ENCODE measurements at regions not wholly inside any gene's neighbourhood (a gene's known extent, or its start where the extent isn't known, plus 50 kb on each side); places are given as distances from the start of the nearest gene placed in this dataset.

- no peaks in the 10 kb centered on the region for H3K9me3 ChIP-seq (replicated peaks; ENCODE audit: control insufficient read depth, low read depth, low read length)
- peaks cover 15% of the 10 kb centered on the region for H3K4me1 ChIP-seq (ENCODE audit: control insufficient read depth, insufficient read depth, low read length)
- peak; percentile 76 for DNase-seq
- H3K27ac ChIP-seq (ENCODE audit: low read length), result peak overlapping the region; percentile 92
- no peak overlapping the region for H3K4me3 ChIP-seq (ENCODE audit: low read length)
- no CpG with 5 or more reads among the region's 1 CpG for WGBS (ENCODE audit: insufficient coverage)
- no peaks in the 10 kb centered on the region for H3K36me3 ChIP-seq (ENCODE audit: control insufficient read depth, insufficient read depth, low read length)
- H3K27me3 ChIP-seq (ENCODE audit: control insufficient read depth, insufficient read depth, low read length), result no peaks in the 10 kb centered on the region
These were observed 67.7 kb downstream of the PLEKHG1 start for GRCh38 chr6:150667359-150667758.

GRCh38 chr6:150667977-150668716, 68.5 kb downstream of the PLEKHG1 start:
- H3K27ac ChIP-seq (ENCODE audit: low read length), result peak overlapping the region; percentile 92
- 10% methylated on average over 4 of the region's 8 CpGs for WGBS (ENCODE audit: insufficient coverage)
- H3K4me3 ChIP-seq (ENCODE audit: low read length), result no peak overlapping the region
- H3K4me1 ChIP-seq (ENCODE audit: control insufficient read depth, insufficient read depth, low read length), result peaks cover 15% of the 10 kb centered on the region
- H3K36me3 ChIP-seq (ENCODE audit: control insufficient read depth, insufficient read depth, low read length), result no peaks in the 10 kb centered on the region
- no peaks in the 10 kb centered on the region for H3K27me3 ChIP-seq (ENCODE audit: control insufficient read depth, insufficient read depth, low read length)
- no peaks in the 10 kb centered on the region for H3K9me3 ChIP-seq (replicated peaks; ENCODE audit: control insufficient read depth, low read depth, low read length)
- peak; percentile 96 for DNase-seq

GRCh38 chr6:150668900-150669302, 69.2 kb downstream of the PLEKHG1 start:
- Histone ChIP-seq H3K36me3 (ENCODE audit: control insufficient read depth, insufficient read depth, low read length) (no peaks in the 10 kb centered on the region), H3K27me3 (ENCODE audit: control insufficient read depth, insufficient read depth, low read length) (no peaks in the 10 kb centered on the region), H3K4me1 (ENCODE audit: control insufficient read depth, insufficient read depth, low read length) (peaks cover 15% of the 10 kb centered on the region), H3K9me3 (replicated peaks; ENCODE audit: control insufficient read depth, low read depth, low read length) (no peaks in the 10 kb centered on the region), H3K27ac (ENCODE audit: low read length) (peak overlapping the region; percentile 92), H3K4me3 (ENCODE audit: low read length) (no peak overlapping the region)
- WGBS (ENCODE audit: insufficient coverage), result no CpG with 5 or more reads among the region's 1 CpG
- DNase-seq, result peak; percentile 52

GRCh38 chr6:150670311-150670710, 70.6 kb downstream of the PLEKHG1 start:
- peaks cover 15% of the 10 kb centered on the region for H3K4me1 ChIP-seq (ENCODE audit: control insufficient read depth, insufficient read depth, low read length)
- H3K4me3 ChIP-seq (ENCODE audit: low read length), result no peak overlapping the region
- H3K36me3 ChIP-seq (ENCODE audit: control insufficient read depth, insufficient read depth, low read length), result no peaks in the 10 kb centered on the region
- 87% methylated on average over 7 of the region's 7 CpGs for WGBS (ENCODE audit: insufficient coverage)
- no peaks in the 10 kb centered on the region for H3K9me3 ChIP-seq (replicated peaks; ENCODE audit: control insufficient read depth, low read depth, low read length)
- no peaks in the 10 kb centered on the region for H3K27me3 ChIP-seq (ENCODE audit: control insufficient read depth, insufficient read depth, low read length)
- no peak for DNase-seq
- H3K27ac ChIP-seq (ENCODE audit: low read length), result no peak overlapping the region

- no peak overlapping the region for H3K27ac ChIP-seq (ENCODE audit: low read length)
- H3K9me3 ChIP-seq (replicated peaks; ENCODE audit: control insufficient read depth, low read depth, low read length), result no peaks in the 10 kb centered on the region
- H3K4me1 ChIP-seq (ENCODE audit: control insufficient read depth, insufficient read depth, low read length), result peaks cover 7% of the 10 kb centered on the region
- H3K4me3 ChIP-seq (ENCODE audit: low read length), result no peak overlapping the region
- no peaks in the 10 kb centered on the region for H3K27me3 ChIP-seq (ENCODE audit: control insufficient read depth, insufficient read depth, low read length)
- WGBS (ENCODE audit: insufficient coverage), result no CpG with 5 or more reads among the region's 2 CpGs
- DNase-seq, result no peak
- H3K36me3 ChIP-seq (ENCODE audit: control insufficient read depth, insufficient read depth, low read length), result peaks cover 3% of the 10 kb centered on the region
These were observed 73.1 kb downstream of the PLEKHG1 start for GRCh38 chr6:150672800-150673199.

GRCh38 chr6:150673720-150674346, 74.1 kb downstream of the PLEKHG1 start:
- Histone ChIP-seq H3K4me3 (ENCODE audit: low read length) (no peak overlapping the region), H3K9me3 (replicated peaks; ENCODE audit: control insufficient read depth, low read depth, low read length) (no peaks in the 10 kb centered on the region), H3K27me3 (ENCODE audit: control insufficient read depth, insufficient read depth, low read length) (no peaks in the 10 kb centered on the region), H3K27ac (ENCODE audit: low read length) (no peak overlapping the region), H3K4me1 (ENCODE audit: control insufficient read depth, insufficient read depth, low read length) (peaks cover 4% of the 10 kb centered on the region), H3K36me3 (ENCODE audit: control insufficient read depth, insufficient read depth, low read length) (peaks cover 3% of the 10 kb centered on the region)
- no CpG with 5 or more reads among the region's 9 CpGs for WGBS (ENCODE audit: insufficient coverage)
- DNase-seq, result no peak

GRCh38 chr6:150676344-150676743, 76.7 kb downstream of the PLEKHG1 start:
- Histone ChIP-seq H3K4me1 (ENCODE audit: control insufficient read depth, insufficient read depth, low read length) (no peaks in the 10 kb centered on the region), H3K27me3 (ENCODE audit: control insufficient read depth, insufficient read depth, low read length) (no peaks in the 10 kb centered on the region), H3K27ac (ENCODE audit: low read length) (no peak overlapping the region), H3K36me3 (ENCODE audit: control insufficient read depth, insufficient read depth, low read length) (peaks cover 3% of the 10 kb centered on the region), H3K9me3 (replicated peaks; ENCODE audit: control insufficient read depth, low read depth, low read length) (no peaks in the 10 kb centered on the region), H3K4me3 (ENCODE audit: low read length) (no peak overlapping the region)
- WGBS (ENCODE audit: insufficient coverage), result no CpG with 5 or more reads among the region's 4 CpGs
- no peak for DNase-seq

- Histone ChIP-seq H3K4me3 (ENCODE audit: low read length) (no peak overlapping the region), H3K9me3 (replicated peaks; ENCODE audit: control insufficient read depth, low read depth, low read length) (no peaks in the 10 kb centered on the region), H3K4me1 (ENCODE audit: control insufficient read depth, insufficient read depth, low read length) (peaks cover 3% of the 10 kb centered on the region), H3K27me3 (ENCODE audit: control insufficient read depth, insufficient read depth, low read length) (no peaks in the 10 kb centered on the region), H3K36me3 (ENCODE audit: control insufficient read depth, insufficient read depth, low read length) (peaks cover 3% of the 10 kb centered on the region), H3K27ac (ENCODE audit: low read length) (no peak overlapping the region)
- 70% methylated on average over 2 of the region's 2 CpGs for WGBS (ENCODE audit: insufficient coverage)
- DNase-seq, result no peak
These were observed 77.1 kb downstream of the PLEKHG1 start for GRCh38 chr6:150676772-150677171.

GRCh38 chr6:150680510-150680909, 80.8 kb downstream of the PLEKHG1 start:
- peaks cover 12% of the 10 kb centered on the region for H3K4me1 ChIP-seq (ENCODE audit: control insufficient read depth, insufficient read depth, low read length)

GRCh38 chr6:150681578-150682395, 82.1 kb downstream of the PLEKHG1 start:
- peak; percentile 41 for DNase-seq
- Histone ChIP-seq H3K36me3 (ENCODE audit: control insufficient read depth, insufficient read depth, low read length) (peaks cover 3% of the 10 kb centered on the region), H3K27ac (ENCODE audit: low read length) (peak overlapping the region; percentile 89), H3K27me3 (ENCODE audit: control insufficient read depth, insufficient read depth, low read length) (no peaks in the 10 kb centered on the region), H3K4me1 (ENCODE audit: control insufficient read depth, insufficient read depth, low read length) (peaks cover 14% of the 10 kb centered on the region), H3K4me3 (ENCODE audit: low read length) (no peak overlapping the region), H3K9me3 (replicated peaks; ENCODE audit: control insufficient read depth, low read depth, low read length) (no peaks in the 10 kb centered on the region)
- 64% methylated on average over 9 of the region's 11 CpGs for WGBS (ENCODE audit: insufficient coverage)

More at GRCh38 chr6:150680510-150680909, 80.8 kb downstream of the PLEKHG1 start:
- Histone ChIP-seq H3K27me3 (ENCODE audit: control insufficient read depth, insufficient read depth, low read length) (no peaks in the 10 kb centered on the region), H3K36me3 (ENCODE audit: control insufficient read depth, insufficient read depth, low read length) (peaks cover 3% of the 10 kb centered on the region), H3K4me3 (ENCODE audit: low read length) (no peak overlapping the region), H3K27ac (ENCODE audit: low read length) (no peak overlapping the region), H3K9me3 (replicated peaks; ENCODE audit: control insufficient read depth, low read depth, low read length) (no peaks in the 10 kb centered on the region)
- 93% methylated on average over 4 of the region's 5 CpGs for WGBS (ENCODE audit: insufficient coverage)
- no peak for DNase-seq

Measured in muscle of leg (tissue), 3 donors.